ENCODE measurements at regions not wholly inside any gene's neighbourhood (a gene's known extent, or its start where the extent isn't known, plus 50 kb on each side); places are given as distances from the start of the nearest gene placed in this dataset.
"Not testable (repeated sequence)": the region's sequence is repeated elsewhere in the genome, so short reads cannot be mapped to it uniquely, and the experiment has no call there.

DNA sequence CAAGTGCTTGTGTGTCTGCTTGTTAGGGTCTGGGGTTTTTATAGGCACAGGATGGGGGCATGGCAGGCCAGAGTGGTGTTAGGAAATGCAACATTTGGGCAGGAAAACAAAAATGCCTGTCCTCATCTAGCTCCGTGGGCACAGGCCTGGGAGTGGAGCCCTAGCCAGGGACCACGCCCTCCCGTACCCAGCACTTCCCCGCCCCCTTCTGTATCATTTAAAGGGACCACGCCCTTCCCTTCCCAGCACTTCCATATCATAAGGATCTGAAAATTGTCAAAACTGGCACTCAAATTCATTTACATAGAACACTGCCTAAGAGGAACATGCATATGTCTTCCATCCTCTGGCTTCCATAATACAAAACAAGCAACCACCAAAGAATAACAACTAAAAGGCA lies 185.8 kb downstream of the B3GLCT start:
- no peak for DNase-seq

DNA sequence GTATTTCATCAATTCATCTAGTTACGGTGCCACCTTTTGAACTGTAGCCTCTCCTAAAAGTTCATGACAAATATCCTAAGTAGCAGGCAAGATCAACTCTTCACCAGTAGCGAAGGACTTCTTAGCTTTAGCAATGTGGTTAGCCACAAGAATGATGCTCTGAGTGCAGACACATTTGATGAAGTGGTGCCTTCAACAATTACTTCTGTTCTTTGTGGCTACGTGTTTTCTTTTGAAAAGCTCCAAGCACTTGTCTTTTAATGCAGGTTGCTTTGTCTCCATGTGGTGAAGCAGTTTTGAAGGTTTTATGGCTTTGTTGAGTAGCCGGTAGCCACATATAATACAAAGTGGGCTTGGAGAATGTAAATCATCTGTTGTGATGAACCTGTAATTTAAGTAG lies 194.7 kb downstream of the B3GLCT start:
- no peak for DNase-seq

DNA sequence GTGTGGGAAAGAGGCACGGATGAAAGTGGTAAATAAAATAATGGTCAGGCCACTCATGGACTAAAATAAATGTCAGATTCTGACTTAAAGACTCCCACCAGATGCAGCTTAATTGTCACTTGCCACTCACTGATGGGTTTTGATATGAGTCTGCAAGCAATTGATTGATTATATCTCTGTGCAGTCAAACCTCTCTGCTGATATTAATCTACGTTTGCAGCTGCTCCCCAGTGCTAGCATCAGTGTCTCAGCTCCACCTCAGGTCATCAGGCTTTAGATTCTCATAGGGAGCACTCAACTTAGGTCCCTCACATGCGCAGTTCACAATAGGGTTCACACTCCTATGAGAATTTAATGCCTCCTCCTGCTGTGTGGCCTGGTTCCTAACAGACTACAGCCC lies 195.3 kb downstream of the B3GLCT start:
- no peak for DNase-seq

- DNase-seq = no peak
These were observed 199.9 kb downstream of the B3GLCT start for GRCh38 chr13:31399690-31400089.

DNA sequence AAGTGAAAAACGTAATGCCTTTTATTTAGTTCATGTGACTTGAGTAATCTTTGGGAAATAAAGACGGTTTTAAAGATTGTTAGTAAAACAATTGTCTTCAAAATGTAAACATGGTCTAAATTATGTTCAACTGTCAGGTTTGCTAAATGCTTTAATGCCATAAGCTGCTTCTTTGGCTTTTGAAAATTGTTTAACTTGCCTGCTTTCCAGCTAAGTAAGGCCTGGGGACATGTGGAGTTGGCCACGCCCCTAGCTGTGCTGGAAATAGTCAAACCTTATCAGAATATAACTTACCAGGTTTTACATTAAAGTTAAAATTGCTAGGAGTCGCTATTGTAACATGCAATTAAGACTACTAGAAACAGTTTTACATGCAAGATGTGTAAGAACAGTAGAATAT lies 203.9 kb downstream of the B3GLCT start:
- not testable (repeated sequence) for DNase-seq

GRCh38 chr13:31408927-31409326 lies 209.2 kb downstream of the B3GLCT start:
- no peak for DNase-seq

- DNase-seq = no peak
These were observed 210.0 kb downstream of the B3GLCT start for GRCh38 chr13:31409678-31410356.

GRCh38 chr13:31413516-31413915 lies 213.7 kb downstream of the B3GLCT start:
- no peak for DNase-seq

GRCh38 chr13:31416066-31416465 lies 216.3 kb downstream of the B3GLCT start:
- no peak for DNase-seq

- no peak for DNase-seq
These were observed 218.4 kb downstream of the B3GLCT start for GRCh38 chr13:31418186-31418585.

DNA sequence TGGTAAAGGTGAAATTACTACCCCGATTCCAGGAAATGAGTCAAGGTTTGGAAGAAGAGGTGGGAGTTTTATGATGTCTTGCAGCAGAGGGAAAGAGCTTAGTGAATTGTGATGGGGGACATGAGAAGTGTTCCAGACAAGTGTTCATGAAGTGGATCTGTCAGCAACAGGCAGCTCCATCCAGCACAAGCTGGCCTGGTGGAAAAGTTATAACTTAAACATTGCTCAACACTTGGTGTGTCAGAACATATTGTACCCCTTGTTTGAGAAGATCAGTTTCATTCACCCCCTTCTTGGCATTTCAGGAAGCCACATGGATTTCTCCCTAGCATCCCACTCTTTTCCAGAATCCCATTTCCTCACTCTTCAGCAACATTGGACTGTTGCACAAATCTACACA lies 222.0 kb downstream of the B3GLCT start:
- no peak for DNase-seq

DNA sequence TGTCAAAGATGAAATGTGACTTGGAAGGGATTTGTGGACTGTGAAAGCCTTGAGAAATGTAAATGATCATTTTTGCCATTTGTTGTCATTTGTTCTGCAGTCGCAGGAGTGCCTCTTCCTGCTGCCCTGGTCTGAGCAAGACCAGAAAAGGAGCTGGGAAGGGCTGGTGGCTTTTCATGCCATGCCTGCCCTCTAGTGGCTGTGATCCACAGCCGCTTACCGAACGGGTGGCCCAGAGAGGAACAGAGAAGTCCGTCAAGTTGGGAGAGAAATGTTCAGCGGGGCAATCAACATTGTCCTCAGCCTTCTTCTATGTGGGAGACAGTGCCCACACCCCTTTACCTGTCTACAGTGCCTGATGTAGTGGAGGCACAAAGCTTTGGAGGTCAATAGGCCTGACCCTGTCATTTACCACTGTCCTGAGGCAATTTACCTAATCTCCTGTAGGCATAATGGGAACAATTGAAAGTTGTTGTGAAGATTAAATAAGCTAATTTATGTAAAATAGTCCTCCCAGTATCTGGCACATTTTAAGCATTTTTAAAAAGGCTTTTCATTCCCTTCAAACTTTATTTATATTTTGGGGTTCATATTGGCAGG lies 224.5 kb downstream of the B3GLCT start:
- peak; percentile 61 for DNase-seq

DNA sequence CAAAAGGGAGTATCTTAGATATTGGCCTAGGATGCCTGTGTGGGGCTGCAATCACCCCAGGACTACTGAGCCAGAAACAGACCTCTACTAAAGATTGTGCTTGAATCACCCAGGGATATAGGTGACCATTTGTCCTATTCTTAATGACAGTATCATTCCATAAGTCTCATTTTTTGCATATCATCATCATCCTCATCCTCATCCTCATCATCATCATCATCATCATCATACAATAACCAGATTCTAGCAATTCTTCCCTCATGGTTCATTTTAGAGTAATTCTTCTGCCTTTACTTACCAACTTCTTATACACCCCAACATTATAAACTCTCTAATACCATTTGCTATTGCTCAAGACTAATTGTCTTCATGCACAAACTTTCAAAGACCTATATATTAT lies 226.6 kb downstream of the B3GLCT start:
- DNase-seq = no peak

GRCh38 chr13:31427151-31428100 lies 227.7 kb downstream of the B3GLCT start:
- no peak for DNase-seq

- DNase-seq = peak; percentile 21
These were observed 232.0 kb downstream of the B3GLCT start for GRCh38 chr13:31431722-31432137.

- no peak for DNase-seq
These were observed 233.4 kb downstream of the B3GLCT start for GRCh38 chr13:31433207-31433606.

DNA sequence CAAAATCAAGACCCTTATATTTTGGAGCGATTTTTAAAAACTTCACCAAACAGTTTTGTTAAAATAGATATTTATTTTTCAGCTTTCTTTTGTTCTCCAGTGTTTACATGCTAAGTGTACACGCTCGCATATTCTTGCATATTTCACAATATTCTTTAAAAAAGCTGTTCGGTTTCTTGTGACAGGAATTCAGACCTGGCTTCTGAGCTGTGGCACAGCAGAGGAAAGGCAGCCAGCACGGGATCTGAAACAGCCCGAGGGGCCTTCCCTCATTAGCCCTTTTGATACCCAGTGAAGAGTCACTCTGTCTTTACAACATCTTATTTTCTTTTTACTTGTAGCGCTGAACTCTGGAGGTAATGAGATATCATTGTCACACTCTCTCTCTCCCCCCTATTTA lies 234.0 kb downstream of the B3GLCT start:
- DNase-seq = no peak

DNA sequence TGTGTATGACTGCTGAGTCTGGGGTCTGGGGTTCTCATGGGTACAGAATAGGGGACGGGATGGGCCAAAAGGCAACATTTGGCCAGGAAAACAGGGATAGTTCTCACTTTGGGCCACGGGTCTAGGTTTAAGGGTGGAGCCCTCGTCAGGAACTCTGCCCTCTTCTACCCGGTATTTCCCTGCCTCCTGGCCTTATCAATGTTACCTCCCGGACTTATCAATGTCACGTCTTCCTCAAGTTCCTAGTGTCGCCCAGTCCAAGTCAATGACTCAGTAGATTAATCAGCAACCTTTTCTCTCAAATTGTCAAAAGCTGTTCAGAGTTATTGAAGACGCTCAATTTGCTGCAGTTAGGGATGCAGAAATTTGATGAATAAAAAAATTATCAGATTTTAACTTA lies 234.8 kb downstream of the B3GLCT start:
- DNase-seq = no peak

- no peak for DNase-seq
These were observed 235.8 kb downstream of the B3GLCT start for GRCh38 chr13:31435536-31435935.

DNA sequence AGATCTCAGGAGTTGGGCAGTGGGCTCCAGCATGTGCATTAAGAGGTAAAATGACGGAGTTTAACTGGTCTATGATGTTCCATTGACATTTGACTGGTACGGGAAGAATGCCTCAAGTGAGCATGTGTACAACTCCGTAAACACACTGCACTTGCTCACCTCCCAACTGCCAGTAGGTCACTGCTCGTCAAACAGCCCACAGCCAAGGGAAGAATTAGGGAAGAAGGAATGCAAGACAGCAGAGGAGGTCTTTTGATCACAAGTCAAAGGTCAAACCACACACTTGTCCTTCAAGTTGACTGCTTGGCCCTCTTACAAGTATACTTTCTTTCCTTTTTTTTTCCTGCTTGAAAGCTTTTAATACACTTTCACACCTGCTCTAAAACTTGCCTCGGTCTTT lies 236.7 kb downstream of the B3GLCT start:
- no peak for DNase-seq

GRCh38 chr13:31437975-31438374 lies 238.2 kb downstream of the B3GLCT start:
- no peak for DNase-seq

- DNase-seq = no peak
These were observed 240.4 kb downstream of the B3GLCT start for GRCh38 chr13:31440132-31440531.

DNA sequence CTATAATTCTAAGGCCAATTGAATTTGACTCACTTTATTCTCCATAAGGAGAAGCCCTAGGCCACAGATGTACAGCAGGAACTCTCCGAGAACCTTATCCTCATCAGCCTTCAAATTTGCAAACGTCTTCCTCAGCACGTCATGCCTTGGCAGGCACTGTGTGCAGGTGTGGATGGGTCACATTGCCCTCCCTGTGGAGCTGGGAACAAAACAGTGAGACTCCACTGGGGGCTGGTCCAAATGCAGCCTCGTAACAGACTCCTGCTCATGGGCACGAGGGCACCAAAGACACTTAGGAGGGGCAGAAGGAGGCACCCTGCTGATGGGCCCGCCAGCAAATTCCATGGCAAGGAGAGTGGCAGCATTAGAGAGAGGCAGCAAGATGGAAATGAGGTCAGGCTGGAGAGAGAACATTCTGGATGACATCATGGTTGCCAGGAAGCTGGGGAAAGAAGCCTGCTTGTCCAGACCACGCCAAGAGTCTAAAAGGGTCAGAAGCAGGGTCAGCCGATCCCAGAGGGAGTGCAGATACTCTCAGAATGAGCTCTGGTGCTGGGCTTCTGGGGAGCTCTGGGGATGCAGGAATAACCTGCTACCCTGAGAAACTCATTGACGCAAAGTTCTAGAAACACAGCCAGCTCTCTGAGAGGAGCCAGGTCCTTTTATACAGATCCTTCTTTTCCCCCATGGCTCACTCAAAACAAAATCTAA lies 242.2 kb downstream of the B3GLCT start:
- no peak for DNase-seq

All from 8988T (cell line).